Testis (tissue), 2 donors: ENCODE measurements at regions not wholly inside any gene's neighbourhood (a gene's known extent, or its start where the extent isn't known, plus 50 kb on each side); places are given as distances from the start of the nearest gene placed in this dataset.

Source experiments
- DNase-seq: peaks from one replicate; pipeline ENCODE4 v3.0.0-alpha.2; 2019
- H3K27ac ChIP-seq, 2 donors: fragments of 200-600 bp; sonication (generic); one replicate each; pipeline ENCODE4 v1.5.1; 2019
- H3K27me3 ChIP-seq: fragments of 200-600 bp; sonication (generic); one replicate; pipeline ENCODE4 v1.5.1; 2019
- H3K36me3 ChIP-seq: fragments of 200-600 bp; sonication (generic); one replicate; pipeline ENCODE4 v1.5.1; 2017; ENCODE audit warnings: low read depth; ENCODE audit errors: missing control alignments
- H3K4me1 ChIP-seq: fragments of 200-600 bp; sonication (generic); one replicate; pipeline ENCODE4 v1.5.1; 2019
- H3K4me3 ChIP-seq, 2 donors: fragments of 200-600 bp; sonication (generic); one replicate each; pipeline ENCODE4 v1.5.1; 2017 to 2019
- H3K9me3 ChIP-seq: fragments of 200-600 bp; sonication (generic); one replicate; pipeline ENCODE4 v1.5.1; 2017
- POLR2A ChIP-seq: fragments of 450-650 bp; IDR thresholded peaks from one replicate; pipeline ENCODE4 v1.6.1; 2017; ENCODE audit warnings: antibody characterized with exemption, mild to moderate bottlenecking, moderate library complexity
- WGBS, 2 donors: methylation state at CpG; one replicate each; pipeline ENCODE4 v1.1.5; 2018; 5-methylcytosine and 5-hydroxymethylcytosine counted together
- intact Hi-C: fragments of 100-400 bp; cut with DNase I; formaldehyde crosslinking; loops from one replicate; pipeline ENCODE4 v1.15.1; 2023; ENCODE audit warnings: low total_unique reads
- TF ChIP-seq, protein P1 (sequence below), 3 experiments: fragments of 450-650 bp in 2 of 3; fragments of 200-600 bp in 1 of 3; sonication (generic) in 1 of 3; IDR thresholded peaks; one replicate each; pipeline ENCODE4 v1.5.1; 2016 to 2019; ENCODE audit warnings: antibody characterized with exemption in 3 of 3, mild to moderate bottlenecking in 2 of 3, moderate library complexity in 1 of 3

GRCh38 chr2:8570637-8571036 is 111.2 kb upstream of the ID2 start:
- Histone ChIP-seq H3K9me3 (no peaks in the 10 kb centered on the region), H3K4me1 (peaks cover 5% of the 10 kb centered on the region), H3K27me3 (no peaks in the 10 kb centered on the region), H3K27ac (no peak overlapping the region), H3K36me3 (no peaks in the 10 kb centered on the region), H3K4me3 (no peak overlapping the region)
- intact Hi-C loops: no loop called here
- DNase-seq: no peak
- TF ChIP-seq, protein P1, sequence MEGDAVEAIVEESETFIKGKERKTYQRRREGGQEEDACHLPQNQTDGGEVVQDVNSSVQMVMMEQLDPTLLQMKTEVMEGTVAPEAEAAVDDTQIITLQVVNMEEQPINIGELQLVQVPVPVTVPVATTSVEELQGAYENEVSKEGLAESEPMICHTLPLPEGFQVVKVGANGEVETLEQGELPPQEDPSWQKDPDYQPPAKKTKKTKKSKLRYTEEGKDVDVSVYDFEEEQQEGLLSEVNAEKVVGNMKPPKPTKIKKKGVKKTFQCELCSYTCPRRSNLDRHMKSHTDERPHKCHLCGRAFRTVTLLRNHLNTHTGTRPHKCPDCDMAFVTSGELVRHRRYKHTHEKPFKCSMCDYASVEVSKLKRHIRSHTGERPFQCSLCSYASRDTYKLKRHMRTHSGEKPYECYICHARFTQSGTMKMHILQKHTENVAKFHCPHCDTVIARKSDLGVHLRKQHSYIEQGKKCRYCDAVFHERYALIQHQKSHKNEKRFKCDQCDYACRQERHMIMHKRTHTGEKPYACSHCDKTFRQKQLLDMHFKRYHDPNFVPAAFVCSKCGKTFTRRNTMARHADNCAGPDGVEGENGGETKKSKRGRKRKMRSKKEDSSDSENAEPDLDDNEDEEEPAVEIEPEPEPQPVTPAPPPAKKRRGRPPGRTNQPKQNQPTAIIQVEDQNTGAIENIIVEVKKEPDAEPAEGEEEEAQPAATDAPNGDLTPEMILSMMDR (IDR thresholded peaks at IDR 0.05): no peak
- no peak for TF ChIP-seq POLR2A
- WGBS, 2 donors: 93 to 98% methylated on average over 14 of the region's 14 CpGs

DNA sequence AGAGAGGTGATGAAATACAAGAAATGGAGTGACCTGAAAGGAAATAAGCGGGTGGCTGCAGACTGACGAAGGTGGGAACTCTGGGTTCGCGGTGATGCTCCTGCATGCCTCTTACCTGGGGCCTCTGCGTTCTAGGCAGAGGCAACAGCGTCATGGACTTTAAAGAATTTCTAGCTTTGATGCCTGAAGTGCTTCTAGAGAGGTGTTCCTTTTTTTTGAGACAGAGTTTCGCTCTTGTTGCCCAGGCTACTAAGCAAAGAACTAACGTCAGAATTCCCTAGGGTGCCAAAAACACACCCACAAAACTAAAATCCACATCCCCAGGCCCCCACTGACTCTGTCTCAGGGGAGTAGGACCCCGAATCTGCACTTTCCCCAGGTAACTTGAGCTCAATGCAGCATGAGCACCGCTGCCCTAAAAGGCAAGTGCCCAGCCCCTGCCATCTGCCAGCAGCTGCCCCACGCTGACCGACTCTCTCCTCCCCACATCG is 110.5 kb upstream of the ID2 start:
- peaks cover 5% of the 10 kb centered on the region for H3K4me1 ChIP-seq
- no peak overlapping the region for H3K4me3 ChIP-seq
- DNase-seq: no peak
- TF ChIP-seq, protein P1 (IDR thresholded peaks at IDR 0.05): no peak
- no peak for TF ChIP-seq POLR2A
- no peaks in the 10 kb centered on the region for H3K9me3 ChIP-seq
- H3K36me3 ChIP-seq: no peaks in the 10 kb centered on the region
- H3K27me3 ChIP-seq: no peaks in the 10 kb centered on the region
- intact Hi-C loops: no loop called here
- 88 to 90% methylated on average over 11 to 13 of the region's 13 CpGs for WGBS, 2 donors
- H3K27ac ChIP-seq: no peak overlapping the region

DNA sequence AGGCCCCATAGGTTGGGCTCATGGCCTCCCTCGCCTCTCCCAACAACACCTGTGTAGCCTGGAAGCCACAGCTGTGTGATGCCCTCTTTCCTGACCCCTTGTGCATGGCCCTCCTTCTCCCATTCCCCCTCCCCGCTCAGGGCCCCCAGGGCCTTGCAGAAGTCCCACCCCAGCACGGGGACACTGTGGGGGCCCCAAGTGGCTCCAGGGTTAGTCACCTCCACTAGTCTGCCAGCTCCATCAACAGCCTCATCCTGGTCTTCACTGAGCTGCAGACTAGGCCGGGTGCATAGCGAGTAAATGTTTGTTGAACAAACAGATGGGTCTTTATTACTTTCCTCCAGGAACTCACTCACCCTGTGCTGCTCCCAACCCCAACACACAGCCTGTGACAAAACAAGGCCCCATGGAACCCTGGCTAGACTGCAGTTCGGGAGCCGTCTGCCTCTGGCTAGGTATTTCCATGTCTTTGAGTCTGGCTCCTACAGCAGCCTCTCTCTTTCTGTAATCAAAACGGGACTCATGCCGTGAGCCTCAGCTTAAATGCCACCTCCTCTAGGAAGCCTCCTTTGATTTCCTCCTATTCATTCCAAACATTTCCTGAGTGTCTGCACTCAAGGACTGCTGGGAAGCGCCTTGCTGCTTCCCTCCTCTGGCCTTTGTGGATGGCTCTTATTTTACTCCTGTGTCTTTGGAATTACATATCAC is 109.9 kb upstream of the ID2 start:
- WGBS, 2 donors: 86 to 94% methylated on average over 8 to 10 of the region's 10 CpGs
- TF ChIP-seq, protein P1 (IDR thresholded peaks at IDR 0.05): no peak
- no peak for TF ChIP-seq POLR2A
- Histone ChIP-seq H3K4me1 (peaks cover 5% of the 10 kb centered on the region), H3K27ac (no peak overlapping the region), H3K27me3 (no peaks in the 10 kb centered on the region), H3K36me3 (no peaks in the 10 kb centered on the region), H3K4me3 (no peak overlapping the region), H3K9me3 (no peaks in the 10 kb centered on the region)
- no peak for DNase-seq
- intact Hi-C loops: no loop called here

- intact Hi-C loops: no loop called here
- no peak overlapping the region for H3K27ac ChIP-seq
- 92 to 97% methylated on average over 11 to 12 of the region's 12 CpGs for WGBS, 2 donors
Observed at GRCh38 chr2:8572712-8573233, 109.1 kb upstream of the ID2 start.

More at GRCh38 chr2:8572712-8573233, 109.1 kb upstream of the ID2 start:
- no peak overlapping the region for H3K4me3 ChIP-seq
- no peaks in the 10 kb centered on the region for H3K27me3 ChIP-seq
- DNase-seq: no peak
- no peaks in the 10 kb centered on the region for H3K9me3 ChIP-seq
- H3K4me1 ChIP-seq: peaks cover 5% of the 10 kb centered on the region
- no peaks in the 10 kb centered on the region for H3K36me3 ChIP-seq
- TF ChIP-seq, protein P1 (IDR thresholded peaks at IDR 0.05): no peak
- no peak for TF ChIP-seq POLR2A
